DMS153 (cell line): ENCODE measurements at regions not wholly inside any gene's neighbourhood (a gene's known extent, or its start where the extent isn't known, plus 50 kb on each side); places are given as distances from the start of the nearest gene placed in this dataset.
"Not testable (repeated sequence)": the region's sequence is repeated elsewhere in the genome, so short reads cannot be mapped to it uniquely, and the experiment has no call there.

ENCODE experiments used
- DNase-seq: peaks from one replicate; lab custom pipeline; 2025; lab: John Stamatoyannopoulos, UW

DNA sequence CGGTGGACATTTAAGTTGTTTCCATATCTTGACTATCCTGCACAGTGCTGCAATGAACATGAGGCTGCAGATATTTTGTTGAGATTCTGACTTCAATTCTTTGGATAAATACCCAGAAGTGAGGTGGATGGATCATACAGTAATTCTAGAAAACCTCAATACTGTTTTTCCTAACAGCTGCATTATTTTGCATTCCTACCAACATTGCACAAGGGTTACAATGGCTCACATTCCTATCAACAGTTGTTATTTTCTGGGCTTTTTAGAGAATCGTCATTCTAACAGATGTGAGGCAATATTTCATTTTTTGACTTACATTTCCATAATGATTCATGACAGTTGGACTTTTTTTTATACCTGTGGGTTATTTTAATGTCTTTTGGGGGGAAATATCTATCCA is 716.9 kb upstream of the ANO3 start:
- no peak for DNase-seq

DNA sequence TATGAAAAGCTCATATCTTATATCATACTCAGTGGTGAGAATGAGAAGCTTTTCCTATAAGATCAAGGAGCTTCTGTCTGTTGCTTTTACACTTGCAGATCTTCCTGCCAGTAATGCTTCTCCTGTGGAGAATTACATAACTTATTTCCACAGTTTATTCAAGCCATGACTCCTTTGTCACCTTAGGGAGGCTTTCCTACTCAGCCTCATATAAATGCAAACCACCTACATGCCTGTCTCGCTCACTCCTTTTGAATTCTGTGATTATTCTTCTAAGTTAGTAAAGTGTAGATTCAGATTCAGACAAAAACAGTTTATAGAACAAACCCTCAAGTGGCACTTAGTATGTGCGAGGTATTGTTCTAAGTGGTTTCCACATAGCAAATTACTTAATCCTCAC is 716.1 kb upstream of the ANO3 start:
- no peak for DNase-seq

DNA sequence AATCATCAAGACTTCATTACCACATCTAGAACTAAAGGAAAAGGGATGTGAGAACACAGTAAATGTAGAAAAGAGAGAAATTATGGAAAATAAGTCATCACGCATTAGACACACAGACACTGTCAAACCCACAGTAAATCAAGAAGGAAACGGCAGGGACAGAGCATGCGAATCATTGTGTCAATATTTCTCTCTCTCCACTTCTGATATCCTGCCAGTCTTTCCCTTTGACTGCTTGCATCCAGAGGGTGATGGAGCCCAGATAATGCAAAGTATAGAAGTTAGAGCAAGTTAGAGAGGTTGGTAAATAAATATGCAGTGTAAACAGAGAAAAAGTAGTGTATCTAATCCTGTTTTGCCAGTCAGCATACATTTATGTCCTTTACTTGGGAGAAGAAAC is 706.8 kb upstream of the ANO3 start:
- no peak for DNase-seq

DNA sequence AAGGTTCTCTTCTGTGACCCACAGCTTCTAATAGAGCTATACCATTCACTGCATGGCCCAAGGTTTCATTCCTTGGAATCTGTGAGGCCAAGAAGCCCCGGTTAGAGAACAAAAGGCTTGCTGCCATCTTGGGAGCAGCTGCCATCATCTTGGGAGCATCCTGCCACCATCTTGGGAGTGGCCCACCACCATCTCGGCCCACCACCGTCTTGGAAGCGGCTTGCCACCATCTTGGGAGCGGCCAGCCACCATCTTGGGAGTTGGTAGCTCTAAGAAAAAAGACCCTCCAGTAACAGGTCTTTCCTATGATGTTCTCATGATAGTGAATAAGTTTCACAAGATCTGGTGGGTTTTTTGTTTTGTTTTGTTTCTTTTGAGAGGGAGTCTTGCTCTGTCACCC is 703.9 kb upstream of the ANO3 start:
- DNase-seq, result no peak

DNA sequence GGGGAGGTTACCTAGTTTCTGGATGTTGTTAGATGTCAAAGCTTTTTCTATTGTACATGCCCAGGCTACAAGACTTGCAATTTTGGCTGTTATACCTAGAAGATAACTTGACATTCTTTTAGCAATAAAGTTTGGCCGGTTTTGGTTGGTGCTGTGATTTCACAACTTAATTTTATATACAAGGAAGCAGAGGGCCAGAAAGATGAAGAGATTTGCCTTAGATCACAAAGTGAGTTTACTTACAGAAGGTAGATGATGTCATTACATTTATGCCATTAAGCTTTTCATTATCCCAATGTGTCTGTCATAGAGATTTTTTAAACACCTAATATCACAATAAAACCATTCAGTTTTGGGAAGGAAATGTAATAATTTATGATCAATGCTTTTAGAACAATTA is 698.7 kb upstream of the ANO3 start:
- DNase-seq, result no peak

DNA sequence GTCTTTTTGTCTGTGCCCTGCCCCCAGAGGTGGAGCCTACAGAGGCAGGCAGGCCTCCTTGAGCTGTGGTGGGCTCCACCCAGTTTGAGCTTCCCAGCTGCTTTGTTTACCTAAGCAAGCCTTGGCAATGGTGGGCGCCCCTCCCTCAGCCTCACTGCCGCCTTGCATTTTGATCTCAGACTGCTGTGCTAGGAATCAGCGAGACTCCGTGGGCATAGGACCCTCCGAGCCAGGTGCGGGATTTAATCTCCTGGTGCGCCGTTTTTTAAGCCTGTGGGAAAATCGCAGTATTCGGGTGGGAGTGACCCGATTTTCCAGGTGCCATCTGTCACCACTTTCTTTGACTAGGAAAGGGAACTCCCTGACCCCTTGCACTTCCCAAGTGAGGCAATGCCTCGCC is 682.7 kb upstream of the ANO3 start:
- not testable (repeated sequence) for DNase-seq

DNA sequence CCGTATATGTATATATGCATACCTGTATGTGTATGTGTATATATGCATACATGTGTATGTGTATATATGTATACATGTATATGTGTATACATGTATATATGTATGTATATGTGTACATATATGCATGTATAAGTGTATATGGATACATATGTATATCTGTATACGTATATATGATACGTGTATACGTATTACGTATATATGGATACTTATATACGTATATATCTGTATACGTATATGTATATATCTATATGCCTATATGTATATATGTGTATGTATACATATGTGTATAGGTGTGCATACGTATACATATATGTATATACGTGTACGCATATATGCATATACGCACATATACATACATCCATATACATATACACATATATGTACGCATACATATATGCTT is 681.6 kb upstream of the ANO3 start:
- DNase-seq, result no peak

DNA sequence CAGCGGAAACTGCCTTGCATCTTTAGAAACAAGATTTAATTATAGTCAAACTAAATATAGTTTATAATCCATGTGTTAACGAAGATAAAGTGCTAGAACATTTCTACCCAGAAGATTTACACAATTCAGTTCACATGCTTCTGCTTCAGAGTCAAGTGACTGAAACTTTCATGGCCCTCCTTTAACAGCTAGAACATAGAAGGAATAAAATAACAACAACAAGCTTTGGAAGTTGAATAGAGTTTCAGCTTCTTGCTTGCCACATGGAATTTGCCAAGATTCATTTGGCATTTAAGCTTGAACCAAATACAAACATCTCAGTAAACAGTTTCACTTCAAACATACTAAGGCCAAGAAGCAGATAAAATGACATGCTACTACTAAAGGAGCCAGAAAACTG is 676.3 kb upstream of the ANO3 start:
- no peak for DNase-seq

DNA sequence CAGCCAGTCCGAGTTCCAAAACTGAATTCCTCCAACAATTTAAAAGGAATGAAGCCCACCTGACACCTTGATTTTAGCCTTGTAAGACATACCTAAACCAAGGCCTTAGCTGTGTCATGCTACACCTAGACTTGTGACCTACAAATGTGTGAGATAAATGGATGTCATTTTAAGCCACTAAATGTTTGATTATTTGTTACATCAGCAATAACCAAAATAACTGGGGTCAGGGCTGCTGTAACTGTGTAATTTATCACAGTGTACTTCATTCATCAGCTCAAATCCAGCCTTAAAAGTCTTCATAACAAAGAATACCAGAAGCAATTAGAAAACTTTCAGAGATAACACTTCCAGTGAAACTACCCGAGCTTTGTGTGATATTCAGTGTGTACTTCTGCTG is 673.0 kb upstream of the ANO3 start:
- no peak for DNase-seq

DNA sequence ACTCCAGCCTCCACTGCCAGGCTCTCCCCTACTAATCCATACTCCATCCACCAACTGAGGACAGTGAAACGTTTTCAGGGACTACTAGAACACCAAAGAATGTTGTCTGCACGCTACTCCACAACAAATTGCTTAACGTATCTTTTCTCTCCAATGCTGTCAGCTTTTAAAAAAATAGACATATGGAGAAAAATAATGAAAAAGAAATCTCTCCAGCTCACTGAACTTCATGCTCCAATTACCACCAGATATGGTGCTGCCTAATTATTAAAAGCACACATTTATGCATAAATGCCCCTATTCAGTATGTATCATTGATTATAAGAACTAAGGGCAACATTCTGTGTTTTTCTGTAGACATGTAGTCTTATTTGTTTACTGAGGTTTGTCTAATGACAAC is 672.2 kb upstream of the ANO3 start:
- no peak for DNase-seq

DNA sequence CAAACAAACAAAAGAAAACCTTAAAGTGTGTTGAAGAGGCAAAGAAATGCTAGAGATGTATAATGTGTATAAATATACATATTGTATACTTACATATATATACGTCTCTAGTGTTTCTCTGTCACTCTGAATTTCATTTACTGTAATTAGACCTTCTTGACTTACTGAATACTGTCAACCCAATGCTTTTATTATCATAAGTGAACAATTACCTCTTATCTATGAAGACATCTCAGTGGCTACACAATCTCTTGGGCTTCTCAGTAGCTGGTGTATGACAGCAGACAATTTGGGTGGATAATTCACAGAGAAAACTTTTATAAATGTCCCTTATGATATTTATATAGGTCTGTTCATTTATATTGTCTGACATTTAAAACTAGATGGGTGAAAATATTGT is 664.1 kb upstream of the ANO3 start:
- no peak for DNase-seq

DNA sequence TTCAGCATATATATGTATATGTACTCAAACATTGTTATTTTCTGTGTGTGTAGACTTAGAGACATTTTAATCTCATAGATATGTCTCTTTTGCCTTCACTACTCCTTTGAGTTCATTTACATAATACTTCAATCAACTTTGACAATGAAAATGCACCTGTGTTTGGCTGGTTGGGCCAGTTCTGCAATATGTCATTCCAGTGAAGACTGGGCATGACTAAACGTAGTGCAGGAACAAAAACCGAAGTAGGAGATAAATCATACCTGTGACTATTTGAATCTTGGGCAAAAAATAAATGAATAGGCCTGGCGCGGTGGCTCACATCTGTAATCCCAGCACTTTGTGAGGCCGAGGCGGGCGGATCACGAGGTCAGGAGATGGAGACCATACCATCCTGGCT is 640.0 kb upstream of the ANO3 start:
- no peak for DNase-seq

DNA sequence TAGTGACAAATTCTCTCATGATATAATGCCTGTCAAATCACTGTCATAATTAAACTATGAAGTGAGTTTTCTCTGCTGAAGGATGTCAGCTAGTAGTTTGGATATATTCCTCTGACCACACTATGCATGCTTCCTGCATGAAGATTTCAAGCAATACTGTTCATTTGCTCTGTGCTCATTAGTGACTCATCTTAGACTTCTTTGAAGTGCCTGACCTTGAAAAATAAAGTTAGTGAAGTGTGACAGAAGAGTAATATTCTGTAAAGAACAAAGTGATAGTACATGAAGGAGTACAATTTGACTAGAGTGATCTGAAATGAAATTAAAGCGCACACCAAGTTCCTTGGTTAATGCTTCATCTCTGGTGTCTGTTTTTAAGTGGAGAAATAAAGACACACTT is 629.5 kb upstream of the ANO3 start:
- DNase-seq, result no peak

DNA sequence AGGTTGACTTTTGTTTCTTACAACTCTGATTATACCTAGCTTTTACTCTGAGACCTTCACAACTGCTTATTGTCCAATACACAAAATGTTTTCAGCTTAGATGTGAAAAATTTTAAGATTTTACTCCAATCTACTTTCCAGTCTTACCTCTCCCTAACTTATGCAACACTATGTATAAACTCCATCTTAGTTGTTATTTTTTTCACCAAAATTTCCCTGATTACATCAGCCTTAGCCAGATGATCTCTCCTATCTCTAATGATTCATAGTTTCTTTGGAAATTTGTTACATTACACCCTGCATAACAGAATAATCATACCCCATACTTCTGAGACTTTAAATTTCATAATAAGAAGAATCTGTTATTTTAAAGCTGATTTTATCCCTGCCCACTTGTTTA is 621.0 kb upstream of the ANO3 start:
- DNase-seq, result no peak

DNA sequence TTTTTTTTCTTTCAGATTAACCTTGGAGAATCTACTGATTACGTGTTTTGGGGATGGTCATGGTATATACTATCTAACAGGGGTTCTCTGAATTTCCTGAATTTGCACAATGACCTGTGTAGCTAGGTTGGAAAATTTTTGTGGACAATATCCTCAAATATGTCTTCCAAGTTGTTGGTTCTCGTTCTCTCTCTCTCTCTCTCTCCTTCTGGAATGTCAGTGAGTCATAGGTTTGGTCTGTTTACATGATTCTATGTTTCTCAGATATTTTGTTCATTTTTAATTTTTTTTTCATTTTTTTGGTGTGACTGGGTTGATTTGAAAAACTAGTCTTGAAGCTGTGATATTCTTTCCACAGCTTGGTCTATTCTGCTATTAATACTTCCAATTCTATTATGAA is 604.0 kb upstream of the ANO3 start:
- DNase-seq, result no peak

DNA sequence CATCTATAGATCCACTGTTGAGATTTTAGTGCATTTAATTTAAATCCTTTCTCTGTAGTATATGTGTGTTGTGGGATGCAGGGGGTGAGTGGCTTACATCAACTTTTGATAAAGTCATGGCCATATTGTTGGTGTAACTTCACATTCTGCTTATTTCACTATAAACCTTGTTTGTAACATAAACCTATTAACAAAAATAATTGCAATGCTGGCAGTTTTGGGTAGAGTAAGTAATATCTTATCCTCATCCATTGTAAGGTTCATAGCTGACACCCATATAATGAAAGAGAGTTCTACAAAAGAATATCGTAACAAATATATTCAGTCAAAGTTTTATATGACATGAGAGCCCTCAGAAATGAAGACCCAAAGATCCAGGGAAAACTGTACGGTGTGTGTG is 601.7 kb upstream of the ANO3 start:
- DNase-seq, result no peak

DNA sequence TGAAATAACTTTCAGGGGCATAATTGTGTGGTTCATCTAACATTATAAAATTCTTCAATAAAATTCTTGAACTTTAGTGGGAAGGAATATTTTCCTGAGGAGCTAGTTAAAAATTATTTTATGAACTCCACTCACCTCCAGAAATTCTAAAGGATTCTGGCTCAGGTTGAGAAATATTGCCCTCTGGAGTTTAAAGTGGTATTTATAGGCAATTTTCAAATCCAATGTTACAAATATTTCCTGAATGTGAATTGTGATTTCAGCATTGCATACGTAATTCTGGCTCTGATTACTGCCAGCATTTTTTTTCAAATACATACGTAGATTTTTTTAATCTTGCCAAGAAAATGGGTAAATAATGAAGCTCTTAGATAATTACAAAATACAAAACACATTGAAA is 598.2 kb upstream of the ANO3 start:
- DNase-seq, result no peak

DNA sequence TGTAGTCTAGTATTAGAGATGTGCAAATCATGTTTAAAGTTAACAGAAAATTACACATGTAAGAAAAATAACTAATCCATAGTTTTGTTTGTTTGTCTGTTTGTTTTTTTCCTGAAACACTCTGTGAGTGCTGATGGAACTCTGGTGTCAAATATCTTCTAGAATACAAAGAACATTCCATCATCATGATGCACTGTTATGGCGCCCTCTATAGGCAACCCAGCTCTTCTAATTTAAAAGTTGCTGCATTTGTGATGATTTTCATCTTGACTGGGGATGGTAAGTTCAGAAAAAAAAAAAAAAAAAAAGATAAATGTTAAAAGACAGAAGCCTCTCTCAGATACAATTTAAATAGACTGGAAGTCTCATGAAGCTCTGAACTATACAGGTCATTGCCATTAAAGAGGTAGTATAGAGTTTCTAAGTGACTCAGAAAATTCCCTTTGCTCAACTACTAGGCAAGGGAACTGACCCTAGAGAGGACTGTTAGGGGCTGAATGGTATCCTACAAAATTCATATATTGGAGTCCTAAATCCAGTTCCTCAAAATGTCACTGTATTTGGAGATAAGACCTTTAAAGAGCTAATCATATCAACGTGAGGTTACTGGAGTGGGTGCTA is 597.2 kb upstream of the ANO3 start:
- no peak for DNase-seq

DNA sequence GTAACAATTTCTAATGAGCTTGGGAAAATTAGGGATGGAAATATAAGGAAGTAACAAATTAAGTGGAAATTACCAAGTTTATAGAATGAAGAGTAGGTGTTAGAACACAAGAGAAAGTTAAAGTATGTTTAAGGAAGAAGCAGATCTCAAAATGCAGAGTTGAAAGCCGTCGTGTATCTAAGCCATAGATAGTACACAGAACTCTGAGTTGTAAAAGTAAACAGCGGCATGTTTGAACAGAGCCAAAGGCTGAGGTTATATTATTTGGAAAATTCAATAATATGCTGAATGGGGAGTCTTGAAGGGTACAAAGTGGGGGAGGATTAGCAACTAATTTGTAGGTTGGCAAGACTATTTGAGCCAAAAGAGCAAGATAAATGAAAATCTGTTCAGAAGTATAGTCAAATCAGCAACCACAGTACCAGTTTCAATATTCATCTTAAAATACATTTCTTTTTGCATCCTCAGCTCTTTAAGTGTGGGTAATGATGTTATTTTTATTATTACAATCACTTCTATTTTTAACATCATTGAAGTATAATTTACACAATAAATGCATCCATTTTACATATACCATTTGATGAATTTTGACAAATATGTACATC is 594.8 kb upstream of the ANO3 start:
- DNase-seq, result no peak

DNA sequence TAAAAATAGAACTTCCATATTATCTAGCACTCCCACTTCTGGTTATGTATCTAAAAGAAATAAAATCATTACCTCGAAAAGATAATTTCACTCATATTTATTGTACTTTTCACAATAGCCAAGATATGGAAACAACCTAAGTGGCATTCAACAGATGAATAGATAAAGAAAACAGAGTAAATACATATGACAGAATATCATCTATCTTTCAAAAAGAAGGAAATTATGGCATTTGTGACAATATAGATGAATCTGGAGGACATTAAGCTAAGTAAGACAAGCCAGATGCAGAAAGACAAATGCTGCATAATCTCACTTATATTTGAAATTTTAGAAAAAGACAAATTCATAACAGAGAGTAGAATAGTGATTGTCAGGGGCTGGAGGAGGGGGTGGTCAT is 590.0 kb upstream of the ANO3 start:
- DNase-seq, result no peak

DNA sequence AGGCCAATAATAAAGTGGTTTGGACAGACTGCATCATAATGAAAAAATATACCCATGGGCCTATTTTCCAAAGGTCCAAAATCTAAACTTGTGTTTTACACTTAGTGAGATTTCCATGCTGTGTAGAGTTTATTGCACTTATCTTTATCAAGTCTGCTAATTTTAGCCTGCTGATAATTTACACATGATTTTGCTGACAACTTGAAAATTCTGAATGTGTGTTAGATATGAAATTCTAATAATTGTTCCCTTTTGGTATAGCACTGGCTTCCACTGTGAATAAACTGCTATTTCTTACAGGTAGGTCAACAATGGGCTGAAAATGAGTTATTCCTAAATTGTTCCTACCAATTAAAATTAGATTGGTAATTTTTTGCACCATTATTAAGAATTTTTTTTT is 589.1 kb upstream of the ANO3 start:
- DNase-seq, result no peak

DNA sequence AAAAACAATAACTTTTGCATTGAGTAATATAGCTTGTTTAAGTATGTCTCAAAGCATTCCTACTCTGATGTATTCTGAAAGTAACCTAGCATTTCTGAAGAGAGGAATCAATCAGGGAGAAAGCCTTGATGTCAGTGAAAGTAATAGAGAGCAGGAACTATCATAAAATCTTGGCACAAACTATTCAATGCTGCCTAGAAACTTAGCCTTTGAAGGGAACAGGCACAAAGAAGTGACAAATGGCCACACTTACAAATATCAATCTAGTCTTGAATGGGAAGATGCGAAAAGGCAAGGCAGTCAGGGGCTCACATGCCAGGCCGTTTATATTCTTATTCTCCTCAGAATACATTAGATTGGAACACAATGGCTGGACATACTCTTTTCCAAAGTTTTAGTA is 576.5 kb upstream of the ANO3 start:
- no peak for DNase-seq

DNA sequence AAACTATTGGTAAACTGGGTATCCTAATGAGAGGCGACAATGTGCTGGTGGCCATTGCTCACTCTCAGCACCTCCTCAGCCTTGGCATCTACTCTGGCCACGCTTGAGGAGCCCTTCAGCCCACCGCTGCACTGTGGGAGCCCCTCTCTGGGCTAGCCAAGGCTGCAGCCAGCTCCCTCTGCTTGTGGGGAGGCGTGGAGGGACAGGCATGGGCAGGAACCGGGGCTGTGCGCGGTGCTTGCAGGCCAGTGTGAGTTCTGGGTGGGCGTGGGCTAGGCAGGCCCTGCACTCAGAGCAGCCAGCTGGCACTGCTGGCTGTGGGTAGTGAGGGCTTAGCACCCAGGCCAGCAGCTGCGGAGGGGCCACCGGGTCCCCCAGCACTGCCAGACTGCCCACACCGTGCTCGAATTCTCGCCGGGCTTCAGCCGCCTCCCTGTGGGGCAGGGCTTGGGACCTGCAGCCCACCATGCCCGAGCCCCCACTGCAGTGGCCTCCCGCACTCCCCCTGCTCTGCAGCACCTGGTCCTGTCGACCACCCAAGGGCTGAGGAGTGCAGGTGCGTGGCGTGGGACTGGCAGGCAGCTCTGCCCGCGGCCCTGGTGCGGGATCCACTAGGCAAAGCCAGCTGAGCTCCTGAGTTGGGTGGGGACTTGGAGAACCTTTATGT is 575.9 kb upstream of the ANO3 start:
- no peak for DNase-seq

DNA sequence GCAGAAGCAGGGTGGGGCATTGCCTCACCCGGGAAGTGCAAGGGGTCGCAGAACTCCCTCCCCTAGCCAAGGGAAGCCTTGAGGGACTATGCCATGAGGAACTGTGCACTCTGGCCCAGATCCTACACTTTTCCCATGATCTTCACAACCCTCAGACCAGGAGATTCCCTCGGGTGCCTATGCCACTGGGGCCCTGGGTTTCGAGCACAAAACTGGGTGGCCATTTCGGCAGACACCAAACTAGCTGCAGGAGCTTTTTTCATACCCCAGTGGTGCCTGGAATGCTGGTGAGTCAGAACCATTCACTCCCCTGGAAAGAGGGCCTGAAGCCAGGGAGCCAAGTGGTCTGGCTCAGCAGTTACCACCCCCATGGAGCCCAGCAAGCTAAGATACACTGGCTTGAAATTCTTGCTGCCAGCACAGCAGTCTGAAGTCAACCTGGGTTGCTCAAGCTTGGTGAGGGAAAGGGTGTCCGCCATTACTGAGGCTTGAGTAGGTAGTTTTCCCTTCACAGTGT is 573.7 kb upstream of the ANO3 start:
- DNase-seq, result no peak
